ENCODE measurements at regions not wholly inside any gene's neighbourhood (a gene's known extent, or its start where the extent isn't known, plus 50 kb on each side); places are given as distances from the start of the nearest gene placed in this dataset.

DNA sequence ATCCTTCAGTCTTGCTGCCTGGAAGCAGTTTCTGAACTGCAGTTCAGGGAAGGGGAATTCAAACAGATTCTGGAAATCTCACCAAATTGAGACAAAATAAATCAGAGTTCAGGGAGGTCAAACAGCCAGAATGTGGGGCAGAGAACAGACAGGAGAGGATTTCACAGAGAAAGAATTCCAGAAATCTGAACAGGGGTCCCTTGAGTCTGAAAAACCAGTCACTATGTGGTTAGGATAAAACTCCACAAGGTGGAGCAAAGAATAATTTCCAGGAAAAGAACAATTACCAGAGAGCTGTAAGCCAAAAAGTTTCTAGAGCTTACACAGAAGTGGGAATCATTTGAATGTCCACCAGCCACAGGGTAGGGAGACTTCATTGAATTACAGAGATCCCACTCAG, 84.7 kb downstream of the URB2 start:
- DNase-seq (ENCODE audit: low read depth) = no peak
- TF ChIP-seq, protein P1, sequence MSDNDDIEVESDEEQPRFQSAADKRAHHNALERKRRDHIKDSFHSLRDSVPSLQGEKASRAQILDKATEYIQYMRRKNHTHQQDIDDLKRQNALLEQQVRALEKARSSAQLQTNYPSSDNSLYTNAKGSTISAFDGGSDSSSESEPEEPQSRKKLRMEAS (IDR thresholded peaks at IDR 0.05; ENCODE audit: low read depth, low read length) = no peak
- TF ChIP-seq, protein P2, sequence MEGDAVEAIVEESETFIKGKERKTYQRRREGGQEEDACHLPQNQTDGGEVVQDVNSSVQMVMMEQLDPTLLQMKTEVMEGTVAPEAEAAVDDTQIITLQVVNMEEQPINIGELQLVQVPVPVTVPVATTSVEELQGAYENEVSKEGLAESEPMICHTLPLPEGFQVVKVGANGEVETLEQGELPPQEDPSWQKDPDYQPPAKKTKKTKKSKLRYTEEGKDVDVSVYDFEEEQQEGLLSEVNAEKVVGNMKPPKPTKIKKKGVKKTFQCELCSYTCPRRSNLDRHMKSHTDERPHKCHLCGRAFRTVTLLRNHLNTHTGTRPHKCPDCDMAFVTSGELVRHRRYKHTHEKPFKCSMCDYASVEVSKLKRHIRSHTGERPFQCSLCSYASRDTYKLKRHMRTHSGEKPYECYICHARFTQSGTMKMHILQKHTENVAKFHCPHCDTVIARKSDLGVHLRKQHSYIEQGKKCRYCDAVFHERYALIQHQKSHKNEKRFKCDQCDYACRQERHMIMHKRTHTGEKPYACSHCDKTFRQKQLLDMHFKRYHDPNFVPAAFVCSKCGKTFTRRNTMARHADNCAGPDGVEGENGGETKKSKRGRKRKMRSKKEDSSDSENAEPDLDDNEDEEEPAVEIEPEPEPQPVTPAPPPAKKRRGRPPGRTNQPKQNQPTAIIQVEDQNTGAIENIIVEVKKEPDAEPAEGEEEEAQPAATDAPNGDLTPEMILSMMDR (IDR thresholded peaks at IDR 0.05; ENCODE audit: low read depth, low read length) = no peak
- H3K4me3 ChIP-seq (ENCODE audit: low read depth, low read length) = no peak overlapping the region

DNA sequence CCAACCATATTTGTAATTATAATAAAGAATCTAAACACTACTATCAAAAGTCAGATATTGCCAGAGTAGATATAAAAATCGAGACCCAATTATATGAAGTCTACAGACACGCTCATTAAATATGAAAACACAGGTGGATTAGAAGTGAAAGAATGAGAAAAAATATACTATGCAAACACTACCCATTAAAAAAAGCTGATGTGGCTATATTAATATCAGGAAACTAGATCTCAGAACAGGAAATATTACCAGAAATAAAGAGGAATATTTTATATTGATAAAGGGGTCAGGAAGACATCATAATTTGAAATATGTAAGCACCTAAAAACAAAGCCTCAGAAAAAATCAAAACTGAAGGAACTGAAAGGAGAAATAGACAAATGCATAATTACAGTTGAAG, 88.3 kb downstream of the URB2 start:
- no peak overlapping the region for H3K4me3 ChIP-seq (ENCODE audit: low read depth, low read length)

DNA sequence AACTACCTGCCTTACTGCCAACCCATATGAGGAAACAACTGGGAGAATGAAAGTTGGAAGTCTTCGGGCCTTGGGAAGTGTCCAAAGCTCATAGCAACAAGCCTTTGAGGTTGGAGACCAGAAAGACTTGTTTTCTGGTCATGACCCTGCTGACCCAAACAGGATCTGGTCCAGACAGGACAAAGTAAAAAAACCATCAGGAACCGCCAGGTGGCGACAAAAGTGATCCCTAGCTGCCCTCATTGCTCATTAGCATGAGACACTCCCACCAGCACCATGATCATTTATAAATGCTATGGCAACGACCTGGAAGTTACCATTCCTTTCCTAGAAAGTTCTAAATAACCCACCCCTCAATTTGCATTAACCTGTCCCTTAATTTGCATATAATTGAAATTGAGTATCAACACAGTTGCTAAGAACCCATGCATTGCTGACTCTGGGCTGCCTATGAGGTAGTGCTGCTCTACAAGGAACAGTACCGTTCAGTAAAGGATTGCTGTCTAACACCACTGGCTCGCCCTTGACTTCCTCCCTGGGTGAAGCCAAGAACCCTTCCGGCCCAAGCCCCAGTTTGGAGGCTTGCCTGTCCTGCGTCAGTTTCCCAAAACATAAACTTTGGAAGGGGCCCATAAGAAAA, 89.0 kb downstream of the URB2 start:
- DNase-seq (ENCODE audit: low read depth) = peak; percentile 51
- TF ChIP-seq, protein P1 (IDR thresholded peaks at IDR 0.05; ENCODE audit: low read depth, low read length) = no peak
- TF ChIP-seq, protein P2 (IDR thresholded peaks at IDR 0.05; ENCODE audit: low read depth, low read length) = peak; percentile 61
- no peak overlapping the region for H3K4me3 ChIP-seq (ENCODE audit: low read depth, low read length)

More for the DNA sequence above, 88.3 kb downstream of the URB2 start:
- no peak for TF ChIP-seq POLR2A (IDR thresholded peaks at IDR 0.05; ENCODE audit: extremely low read depth, insufficient read length)
- TF ChIP-seq, protein P1 (IDR thresholded peaks at IDR 0.05; ENCODE audit: low read depth, low read length) = no peak
- no peak for TF ChIP-seq MYC (IDR thresholded peaks at IDR 0.05; ENCODE audit: low read depth, low read length)
- TF ChIP-seq, protein P2 (IDR thresholded peaks at IDR 0.05; ENCODE audit: low read depth, low read length) = no peak
- no peak for DNase-seq (ENCODE audit: low read depth)

DNA sequence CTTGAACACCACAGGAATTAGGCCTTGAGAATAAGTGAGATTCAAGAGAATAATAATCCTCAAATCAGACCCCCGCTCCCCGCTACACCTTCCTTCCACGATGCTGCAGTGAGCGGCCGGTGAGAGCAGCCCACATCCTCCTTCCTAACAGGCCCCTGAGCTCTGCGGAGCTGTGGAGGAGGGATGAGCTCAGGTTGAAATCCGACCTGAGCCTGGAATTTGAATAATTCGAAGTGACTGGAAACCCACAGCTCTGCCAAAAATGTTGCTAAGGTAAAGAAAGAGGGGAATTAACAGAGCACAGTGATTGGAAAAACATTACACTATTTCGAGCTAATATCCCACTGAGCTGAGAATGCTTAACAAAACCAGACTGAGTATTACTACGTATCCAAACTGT, 90.0 kb downstream of the URB2 start:
- no peak for DNase-seq (ENCODE audit: low read depth)
- no peak overlapping the region for H3K4me3 ChIP-seq (ENCODE audit: low read depth, low read length)
- TF ChIP-seq MYC (IDR thresholded peaks at IDR 0.05; ENCODE audit: low read depth, low read length) (no peak), POLR2A (IDR thresholded peaks at IDR 0.05; ENCODE audit: extremely low read depth, insufficient read length) (no peak)
- TF ChIP-seq, protein P1 (IDR thresholded peaks at IDR 0.05; ENCODE audit: low read depth, low read length) = no peak
- TF ChIP-seq, protein P2 (IDR thresholded peaks at IDR 0.05; ENCODE audit: low read depth, low read length) = no peak

DNA sequence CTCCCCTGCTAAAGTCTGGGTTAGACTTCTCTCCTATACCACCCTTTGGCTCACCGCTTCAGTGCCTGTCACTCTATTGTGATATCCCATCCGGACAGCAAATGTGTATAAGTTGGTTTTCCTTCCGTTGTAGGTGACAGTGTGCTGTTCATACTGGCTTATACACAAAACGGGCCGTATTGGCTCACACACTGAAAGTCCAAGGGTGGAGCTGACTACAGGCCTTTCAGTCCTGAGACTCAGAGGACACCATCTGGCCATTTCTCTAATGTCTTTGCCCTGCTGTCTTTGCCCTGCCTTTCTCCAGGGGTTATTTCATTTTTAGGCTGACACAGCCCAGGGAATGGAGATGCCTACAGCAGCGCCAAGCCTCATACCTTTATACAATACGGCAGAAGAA, 90.7 kb downstream of the URB2 start:
- no peak for DNase-seq (ENCODE audit: low read depth)
- H3K4me3 ChIP-seq (ENCODE audit: low read depth, low read length) = no peak overlapping the region
- TF ChIP-seq, protein P1 (IDR thresholded peaks at IDR 0.05; ENCODE audit: low read depth, low read length) = no peak
- TF ChIP-seq POLR2A (IDR thresholded peaks at IDR 0.05; ENCODE audit: extremely low read depth, insufficient read length) = no peak
- TF ChIP-seq MYC (IDR thresholded peaks at IDR 0.05; ENCODE audit: low read depth, low read length) = no peak
- TF ChIP-seq, protein P2 (IDR thresholded peaks at IDR 0.05; ENCODE audit: low read depth, low read length) = no peak

Data from NB4 (cell line).